ENCODE measurements at regions not wholly inside any gene's neighbourhood (a gene's known extent, or its start where the extent isn't known, plus 50 kb on each side); places are given as distances from the start of the nearest gene placed in this dataset.
"Not testable (repeated sequence)": the region's sequence is repeated elsewhere in the genome, so short reads cannot be mapped to it uniquely, and the experiment has no call there.

GRCh38 chr13:56182598-56182997 lies 958.1 kb upstream of the PRR20A start:
- Mint-ChIP-seq H3K27ac (no peak overlapping the region), H3K9me3 (ENCODE audit: low read depth) (peaks cover 6% of the 10 kb centered on the region)

DNA sequence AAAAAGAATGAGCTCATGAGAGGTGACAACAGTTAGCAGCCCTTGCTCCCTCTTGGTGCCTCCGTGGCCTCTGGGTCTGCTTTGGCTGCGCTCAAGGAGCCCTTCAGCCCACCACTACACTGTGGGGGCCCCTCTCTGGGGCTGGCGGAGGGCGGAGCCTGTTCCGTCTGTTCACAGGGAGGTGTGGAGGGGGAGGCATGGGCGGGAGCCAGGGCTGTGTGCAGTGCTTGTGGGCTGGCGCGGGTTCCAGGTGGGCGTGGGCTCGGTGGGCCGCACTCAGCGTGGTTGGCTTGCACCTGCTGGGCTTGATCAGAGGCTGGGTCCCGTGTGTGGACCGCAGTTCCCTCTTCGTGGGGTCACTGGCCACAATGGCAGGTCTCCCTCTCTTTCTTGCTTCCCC lies 953.4 kb upstream of the PRR20A start:
- TF ChIP-seq, protein P1, sequence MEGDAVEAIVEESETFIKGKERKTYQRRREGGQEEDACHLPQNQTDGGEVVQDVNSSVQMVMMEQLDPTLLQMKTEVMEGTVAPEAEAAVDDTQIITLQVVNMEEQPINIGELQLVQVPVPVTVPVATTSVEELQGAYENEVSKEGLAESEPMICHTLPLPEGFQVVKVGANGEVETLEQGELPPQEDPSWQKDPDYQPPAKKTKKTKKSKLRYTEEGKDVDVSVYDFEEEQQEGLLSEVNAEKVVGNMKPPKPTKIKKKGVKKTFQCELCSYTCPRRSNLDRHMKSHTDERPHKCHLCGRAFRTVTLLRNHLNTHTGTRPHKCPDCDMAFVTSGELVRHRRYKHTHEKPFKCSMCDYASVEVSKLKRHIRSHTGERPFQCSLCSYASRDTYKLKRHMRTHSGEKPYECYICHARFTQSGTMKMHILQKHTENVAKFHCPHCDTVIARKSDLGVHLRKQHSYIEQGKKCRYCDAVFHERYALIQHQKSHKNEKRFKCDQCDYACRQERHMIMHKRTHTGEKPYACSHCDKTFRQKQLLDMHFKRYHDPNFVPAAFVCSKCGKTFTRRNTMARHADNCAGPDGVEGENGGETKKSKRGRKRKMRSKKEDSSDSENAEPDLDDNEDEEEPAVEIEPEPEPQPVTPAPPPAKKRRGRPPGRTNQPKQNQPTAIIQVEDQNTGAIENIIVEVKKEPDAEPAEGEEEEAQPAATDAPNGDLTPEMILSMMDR (IDR thresholded peaks at IDR 0.05; ENCODE audit: unreplicated experiment): no peak
- H3K27ac Mint-ChIP-seq: no peak overlapping the region
- H3K4me1 Mint-ChIP-seq (ENCODE audit: low read depth): no peaks in the 10 kb centered on the region
- H3K36me3 Mint-ChIP-seq (ENCODE audit: insufficient read depth): peaks cover 1% of the 10 kb centered on the region
- H3K9me3 Mint-ChIP-seq (ENCODE audit: low read depth): peaks cover 9% of the 10 kb centered on the region
- no peak overlapping the region for H3K4me3 Mint-ChIP-seq (ENCODE audit: low read depth)
- no peaks in the 10 kb centered on the region for H3K27me3 Mint-ChIP-seq
- no peak for DNase-seq (ENCODE audit: low spot score, unreplicated experiment)

More at GRCh38 chr13:56182598-56182997, 958.1 kb upstream of the PRR20A start:
- no peaks in the 10 kb centered on the region for H3K4me1 Mint-ChIP-seq (ENCODE audit: low read depth)
- H3K36me3 Mint-ChIP-seq (ENCODE audit: insufficient read depth): no peaks in the 10 kb centered on the region
- TF ChIP-seq, protein P1 (IDR thresholded peaks at IDR 0.05; ENCODE audit: unreplicated experiment): no peak
- no peak overlapping the region for H3K4me3 Mint-ChIP-seq (ENCODE audit: low read depth)
- DNase-seq (ENCODE audit: low spot score, unreplicated experiment): no peak
- H3K27me3 Mint-ChIP-seq: no peaks in the 10 kb centered on the region

DNA sequence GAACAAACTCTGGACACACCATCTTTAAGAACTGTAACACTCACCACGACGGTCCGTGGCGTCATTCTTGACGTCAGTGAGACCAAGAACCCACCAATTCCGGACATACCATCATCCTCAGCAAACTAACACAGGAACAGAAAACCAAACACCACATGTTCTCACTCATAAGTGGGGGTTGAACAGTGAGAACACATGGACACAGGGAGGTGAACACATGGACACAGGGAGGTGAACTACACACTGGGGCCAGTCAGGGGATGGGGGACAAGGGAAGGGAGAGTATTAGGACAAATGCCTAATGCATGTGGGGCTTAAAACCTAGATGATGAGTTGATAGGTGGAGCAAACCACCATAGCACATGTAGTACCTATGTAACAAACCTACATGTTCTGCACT lies 952.1 kb upstream of the PRR20A start:
- not testable (repeated sequence) for H3K27ac Mint-ChIP-seq, H3K27me3 Mint-ChIP-seq

GRCh38 chr13:56189439-56189838 lies 951.3 kb upstream of the PRR20A start:
- H3K27me3 Mint-ChIP-seq: no peaks in the 10 kb centered on the region
- no peak for DNase-seq (ENCODE audit: low spot score, unreplicated experiment)
- peaks cover 1% of the 10 kb centered on the region for H3K36me3 Mint-ChIP-seq (ENCODE audit: insufficient read depth)
- TF ChIP-seq, protein P1 (IDR thresholded peaks at IDR 0.05; ENCODE audit: unreplicated experiment): no peak
- H3K4me1 Mint-ChIP-seq (ENCODE audit: low read depth): no peaks in the 10 kb centered on the region
- H3K9me3 Mint-ChIP-seq (ENCODE audit: low read depth): peaks cover 9% of the 10 kb centered on the region
- H3K27ac Mint-ChIP-seq: no peak overlapping the region
- H3K4me3 Mint-ChIP-seq (ENCODE audit: low read depth): no peak overlapping the region

More for the DNA sequence above, 952.1 kb upstream of the PRR20A start:
- H3K9me3 Mint-ChIP-seq (ENCODE audit: low read depth); H3K4me3 Mint-ChIP-seq (ENCODE audit: low read depth); H3K4me1 Mint-ChIP-seq (ENCODE audit: low read depth); H3K36me3 Mint-ChIP-seq (ENCODE audit: insufficient read depth); DNase-seq (ENCODE audit: low spot score, unreplicated experiment): not testable (repeated sequence)

- peaks cover 1% of the 10 kb centered on the region for H3K36me3 Mint-ChIP-seq (ENCODE audit: insufficient read depth)
- no peak overlapping the region for H3K4me3 Mint-ChIP-seq (ENCODE audit: low read depth)
- TF ChIP-seq, protein P1 (IDR thresholded peaks at IDR 0.05; ENCODE audit: unreplicated experiment): no peak
- H3K27me3 Mint-ChIP-seq: no peaks in the 10 kb centered on the region
- no peaks in the 10 kb centered on the region for H3K4me1 Mint-ChIP-seq (ENCODE audit: low read depth)
- H3K9me3 Mint-ChIP-seq (ENCODE audit: low read depth): peaks cover 9% of the 10 kb centered on the region
- DNase-seq (ENCODE audit: low spot score, unreplicated experiment): no peak
- H3K27ac Mint-ChIP-seq: no peak overlapping the region
These were observed 950.7 kb upstream of the PRR20A start for GRCh38 chr13:56189978-56190377.

- TF ChIP-seq, protein P1 (IDR thresholded peaks at IDR 0.05; ENCODE audit: unreplicated experiment): no peak
- H3K4me1 Mint-ChIP-seq (ENCODE audit: low read depth): no peaks in the 10 kb centered on the region
These were observed 942.4 kb upstream of the PRR20A start for GRCh38 chr13:56198350-56198749.

More at GRCh38 chr13:56198350-56198749, 942.4 kb upstream of the PRR20A start:
- H3K9me3 Mint-ChIP-seq (ENCODE audit: low read depth): no peaks in the 10 kb centered on the region
- no peak for DNase-seq (ENCODE audit: low spot score, unreplicated experiment)
- H3K36me3 Mint-ChIP-seq (ENCODE audit: insufficient read depth): no peaks in the 10 kb centered on the region
- H3K4me3 Mint-ChIP-seq (ENCODE audit: low read depth): no peak overlapping the region
- H3K27me3 Mint-ChIP-seq: no peaks in the 10 kb centered on the region
- no peak overlapping the region for H3K27ac Mint-ChIP-seq
